Right renal cortex interstitium (tissue), 3 donors: ENCODE measurements at regions not wholly inside any gene's neighbourhood (a gene's known extent, or its start where the extent isn't known, plus 50 kb on each side); places are given as distances from the start of the nearest gene placed in this dataset.
"Not testable (repeated sequence)": the region's sequence is repeated elsewhere in the genome, so short reads cannot be mapped to it uniquely, and the experiment has no call there.

Experiments
- DNase-seq, 3 donors: peaks; one replicate each; pipeline ENCODE4 v3.0.0-alpha.2; 2013; ENCODE audit warnings: low read depth in 3 of 3, low spot score in 2 of 3

GRCh38 chr7:65073160-65073559, 66.7 kb upstream of the ERV3-1 start:
- DNase-seq, result not testable (repeated sequence)

GRCh38 chr7:65071854-65072431, 65.5 kb upstream of the ERV3-1 start:
- DNase-seq, result not testable (repeated sequence)

- DNase-seq, result not testable (repeated sequence)
Measured at GRCh38 chr7:65069476-65069875, 63.0 kb upstream of the ERV3-1 start.

GRCh38 chr7:65062566-65062965, 56.1 kb upstream of the ERV3-1 start:
- not testable (repeated sequence) for DNase-seq

GRCh38 chr7:65059247-65059646, 52.8 kb upstream of the ERV3-1 start:
- DNase-seq, result not testable (repeated sequence)
